CD14-positive monocyte (primary cell): ENCODE measurements at regions not wholly inside any gene's neighbourhood (a gene's known extent, or its start where the extent isn't known, plus 50 kb on each side); places are given as distances from the start of the nearest gene placed in this dataset.

Experiments used
- DNase-seq, 3 donors: peaks; one replicate each; pipeline ENCODE4 v3.0.0-alpha.2; 2011 to 2022
- H2AFZ ChIP-seq: 2 replicates; pipeline ENCODE4 v1.6.0; 2012; ENCODE audit warnings: mild to moderate bottlenecking, low read depth, low read length, inconsistent platforms; ENCODE audit not compliant: insufficient read depth, poor library complexity, severe bottlenecking
- H3K27ac ChIP-seq, 2 donors: 1 replicate in 1 of 2; 2 replicates in 1 of 2; pipeline ENCODE4 v1.5.1; 2012 to 2013; ENCODE audit warnings: low read length in 2 of 2, control low read depth in 1 of 2, inconsistent platforms in 1 of 2, low read depth in 1 of 2, mild to moderate bottlenecking in 1 of 2
- H3K27me3 ChIP-seq, 2 donors: one replicate each; pipeline versions ENCODE4 v1.6.0 to v1.6.1; 2011 to 2013; ENCODE audit warnings: low read length in 2 of 2; ENCODE audit not compliant: control insufficient read depth in 2 of 2, insufficient read depth in 2 of 2
- H3K36me3 ChIP-seq, 2 donors: replicated peaks in 1 of 2; 1 replicate in 1 of 2; 2 replicates in 1 of 2; pipeline versions ENCODE4 v1.5.1 to v1.6.1; 2012 to 2013; ENCODE audit warnings: low read length in 2 of 2, control low read depth in 1 of 2, inconsistent platforms in 1 of 2, mild to moderate bottlenecking in 1 of 2; ENCODE audit not compliant: insufficient read depth in 2 of 2, control insufficient read depth in 1 of 2
- H3K4me1 ChIP-seq, 2 donors: 1 replicate in 1 of 2; 2 replicates in 1 of 2; pipeline versions ENCODE4 v1.5.1 to v1.6.1; 2012 to 2013; ENCODE audit warnings: low read length in 2 of 2, control low read depth in 1 of 2, inconsistent platforms in 1 of 2, mild to moderate bottlenecking in 1 of 2, moderate library complexity in 1 of 2; ENCODE audit not compliant: insufficient read depth in 2 of 2, control insufficient read depth in 1 of 2
- H3K4me2 ChIP-seq: replicated peaks from 2 replicates; pipeline ENCODE3; 2012; ENCODE audit warnings: low read length, moderate library complexity, mild to moderate bottlenecking; ENCODE audit not compliant: poor library complexity, severe bottlenecking; ENCODE audit errors: extremely low read depth
- H3K4me3 ChIP-seq, 3 experiments: fragments of 200-600 bp in 1 of 3; sonication (generic) in 1 of 3; replicated peaks in 1 of 3; 1 replicate in 2 of 3; 2 replicates in 1 of 3; pipeline ENCODE4 v1.5.1; 2011 to 2013; ENCODE audit warnings: low read length in 3 of 3, mild to moderate bottlenecking in 3 of 3, control low read depth in 2 of 3, low read depth in 2 of 3, inconsistent platforms in 1 of 3, moderate library complexity in 1 of 3
- H3K79me2 ChIP-seq: 2 replicates; pipeline ENCODE4 v1.6.0; 2012; ENCODE audit warnings: mild to moderate bottlenecking, control low read depth, inconsistent platforms, low read length, moderate library complexity; ENCODE audit not compliant: insufficient read depth
- H3K9ac ChIP-seq: 2 replicates; pipeline ENCODE4 v1.6.0; 2017; ENCODE audit warnings: low read length, mild to moderate bottlenecking; ENCODE audit not compliant: insufficient read depth, poor library complexity, severe bottlenecking
- H3K9me3 ChIP-seq, 2 donors: replicated peaks in 1 of 2; 1 replicate in 1 of 2; 2 replicates in 1 of 2; pipeline versions ENCODE4 v1.5.1 to v1.6.1; 2012 to 2013; ENCODE audit warnings: low read length in 2 of 2, control low read depth in 1 of 2; ENCODE audit not compliant: control insufficient read depth in 1 of 2, insufficient read depth in 1 of 2
- H4K20me1 ChIP-seq: 2 replicates; pipeline ENCODE4 v1.6.0; 2012; ENCODE audit warnings: mild to moderate bottlenecking, low read length, control low read depth, moderate library complexity; ENCODE audit not compliant: insufficient read depth
- H3K27ac Mint-ChIP-seq, 7 donors: one replicate each; pipeline ENCODE4 v1.8.0; 2020; ENCODE audit warnings: mild to moderate bottlenecking in 7 of 7, mixed read lengths in 7 of 7, moderate library complexity in 6 of 7, inconsistent platforms in 2 of 7
- H3K27me3 Mint-ChIP-seq, 3 donors: one replicate each; pipeline ENCODE4 v1.8.0; 2021 to 2022; ENCODE audit warnings: low read depth in 3 of 3, mild to moderate bottlenecking in 3 of 3, mixed read lengths in 3 of 3, moderate library complexity in 3 of 3, inconsistent platforms in 1 of 3
- H3K36me3 Mint-ChIP-seq, 2 donors: one replicate each; pipeline ENCODE4 v1.8.0; 2020; ENCODE audit warnings: mixed read lengths in 2 of 2, inconsistent platforms in 1 of 2, mild to moderate bottlenecking in 1 of 2
- H3K4me1 Mint-ChIP-seq: one replicate; pipeline ENCODE4 v1.8.0; 2020; ENCODE audit warnings: mild to moderate bottlenecking, mixed read lengths
- H3K4me3 Mint-ChIP-seq, 2 donors: one replicate each; pipeline ENCODE4 v1.8.0; 2020; ENCODE audit warnings: mild to moderate bottlenecking in 2 of 2, mixed read lengths in 2 of 2, moderate library complexity in 1 of 2
- H3K9me3 Mint-ChIP-seq, 7 donors: one replicate each; pipeline ENCODE4 v1.8.0; 2020 to 2022; ENCODE audit warnings: mixed read lengths in 7 of 7, mild to moderate bottlenecking in 6 of 7, moderate library complexity in 6 of 7, inconsistent platforms in 2 of 7
- CTCF ChIP-seq: fragments of 200-600 bp; IDR thresholded peaks from one replicate; pipeline ENCODE4 v1.8.0; 2022; ENCODE audit warnings: antibody characterized with exemption, mild to moderate bottlenecking
- WGBS: methylation state at CpG from one replicate; pipeline ENCODE4 v1.1.5; 2013; ENCODE audit warnings: missing lambda C conversion rate; ENCODE audit not compliant: insufficient coverage; 5-methylcytosine and 5-hydroxymethylcytosine counted together
- intact Hi-C, 2 donors: fragments of 100-400 bp; cut with micrococcal nuclease; formaldehyde crosslinking; loops; one replicate each; pipeline versions ENCODE4 v1.15.0 to v1.15.1; 2023

- Histone ChIP-seq H3K9me3 (peaks cover 7 to 10% of the 10 kb centered on the region in 2 donors), H3K4me3 (no peak overlapping the region), H4K20me1 (no peaks in the 10 kb centered on the region), H3K4me2 (no peak overlapping the region), H3K79me2 (no peaks in the 10 kb centered on the region), H3K4me1 (no peaks in the 10 kb centered on the region), H3K9ac (no peak overlapping the region), H3K27ac (no peak overlapping the region), H3K36me3 (no peaks in the 10 kb centered on the region), H3K27me3 (no peaks in the 10 kb centered on the region), H2AFZ (no peak overlapping the region)
- H3K36me3 Mint-ChIP-seq: no peaks in the 10 kb centered on the region
- no peak for DNase-seq
- peaks cover 0 to 7% (median 2%) of the 10 kb centered on the region in 7 donors for H3K9me3 Mint-ChIP-seq
- H3K27ac Mint-ChIP-seq: no peak overlapping the region
- intact Hi-C loops: no loop called here
- H3K4me1 Mint-ChIP-seq: no peaks in the 10 kb centered on the region
- TF ChIP-seq CTCF: no peak
- WGBS: no CpG with 5 or more reads among the region's 2 CpGs
- no peak overlapping the region for H3K4me3 Mint-ChIP-seq
- H3K27me3 Mint-ChIP-seq: no peaks in the 10 kb centered on the region
Observed at GRCh38 chr5:121735618-121736017, 116.1 kb upstream of the FTMT start.

GRCh38 chr5:121737120-121737519 is 114.6 kb upstream of the FTMT start:
- peaks cover 7 to 11% of the 10 kb centered on the region in 2 donors for H3K9me3 ChIP-seq
- H3K36me3 ChIP-seq: no peaks in the 10 kb centered on the region
- no peak overlapping the region for H3K27ac Mint-ChIP-seq
- H4K20me1 ChIP-seq: no peaks in the 10 kb centered on the region
- no peak overlapping the region for H3K27ac ChIP-seq
- H3K9ac ChIP-seq: no peak overlapping the region
- H3K36me3 Mint-ChIP-seq: no peaks in the 10 kb centered on the region
- H3K4me1 ChIP-seq: no peaks in the 10 kb centered on the region
- H3K4me3 Mint-ChIP-seq: no peak overlapping the region
- no peaks in the 10 kb centered on the region for H3K79me2 ChIP-seq
- H3K9me3 Mint-ChIP-seq: peaks cover 0 to 7% (median 3%) of the 10 kb centered on the region in 7 donors
- no peak overlapping the region for H3K4me3 ChIP-seq
- no peaks in the 10 kb centered on the region for H3K4me1 Mint-ChIP-seq
- no peaks in the 10 kb centered on the region for H3K27me3 ChIP-seq
- no peak for DNase-seq
- intact Hi-C loops: no loop called here
- no peak overlapping the region for H3K4me2 ChIP-seq
- H3K27me3 Mint-ChIP-seq: no peaks in the 10 kb centered on the region
- H2AFZ ChIP-seq: no peak overlapping the region
- TF ChIP-seq CTCF: no peak
- 75% methylated on average over 1 of the region's 2 CpGs for WGBS
